PC-9 (cell line): ENCODE measurements at regions not wholly inside any gene's neighbourhood (a gene's known extent, or its start where the extent isn't known, plus 50 kb on each side); places are given as distances from the start of the nearest gene placed in this dataset.

ENCODE experiments used
- BruUV-seq: library from RNA; stranded (reverse); fragments of 400-500 nt; replicated peaks from 2 replicates; lab custom pipeline; 2021; lab: Mats Ljungman, UMichigan
- CTCF ChIA-PET: fragments of 300-600 bp; sonication (Branson Sonifier 250); formaldehyde crosslinking; loops from one replicate; lab custom pipeline; 2022; ENCODE audit warnings: antibody characterized with exemption; lab: Charles Lee
- POLR2A ChIA-PET: fragments of 300-600 bp; sonication (Branson Sonifier 250); formaldehyde crosslinking; loops from one replicate; lab custom pipeline; 2022; ENCODE audit warnings: antibody characterized with exemption; ENCODE audit not compliant: unreplicated experiment; lab: Charles Lee
- DNase-seq, 2 experiments: peaks; one replicate each; pipeline versions ENCODE4 v3.0.0 to v3.0.0-alpha.2; 2015 to 2022; ENCODE audit warnings: mixed read lengths in 1 of 2
- H2AFZ ChIP-seq: fragments of 200-600 bp; sonication (generic); 2 replicates; pipeline ENCODE4 v1.8.1; 2017; ENCODE audit warnings: antibody characterized with exemption
- H3F3A ChIP-seq: fragments of 200-600 bp; sonication (generic); 2 replicates; pipeline ENCODE4 v1.8.1; 2017; ENCODE audit warnings: antibody characterized with exemption, mild to moderate bottlenecking, low read depth; ENCODE audit not compliant: insufficient read depth
- H3K27ac ChIP-seq: fragments of 200-600 bp; sonication (generic); 2 replicates; pipeline ENCODE4 v1.6.1; 2016; ENCODE audit warnings: mixed run types
- H3K27me3 ChIP-seq: fragments of 200-600 bp; sonication (generic); 2 replicates; pipeline ENCODE4 v1.6.1; 2016; ENCODE audit warnings: low read depth, mixed run types; ENCODE audit not compliant: insufficient read depth
- H3K36me3 ChIP-seq: fragments of 200-600 bp; sonication (generic); 2 replicates; pipeline ENCODE4 v1.6.1; 2016; ENCODE audit warnings: low read depth, mixed run types
- H3K4me1 ChIP-seq: fragments of 200-600 bp; sonication (generic); replicated peaks from 2 replicates; pipeline ENCODE4 v1.6.1; 2016; ENCODE audit warnings: mixed run types; ENCODE audit not compliant: insufficient read depth
- H3K4me2 ChIP-seq: fragments of 200-600 bp; sonication (generic); 2 replicates; pipeline ENCODE4 v1.6.1; 2017; ENCODE audit warnings: mixed run types
- H3K4me3 ChIP-seq: fragments of 200-600 bp; sonication (generic); 2 replicates; pipeline ENCODE4 v1.6.1; 2016; ENCODE audit warnings: mixed run types
- H3K79me2 ChIP-seq: fragments of 200-600 bp; sonication (generic); 2 replicates; pipeline ENCODE4 v1.6.1; 2017; ENCODE audit warnings: low read depth, mixed run types
- H3K9me2 ChIP-seq: fragments of 200-600 bp; sonication (generic); 2 replicates; pipeline ENCODE4 v1.8.1; 2017; ENCODE audit warnings: mild to moderate bottlenecking; ENCODE audit not compliant: insufficient read depth
- H3K9me3 ChIP-seq: fragments of 200-600 bp; sonication (generic); 2 replicates; pipeline ENCODE4 v1.8.1; 2016; ENCODE audit warnings: low read depth; ENCODE audit not compliant: insufficient read depth
- H4K20me1 ChIP-seq: fragments of 200-600 bp; sonication (generic); 2 replicates; pipeline ENCODE4 v1.8.1; 2017; ENCODE audit not compliant: insufficient read depth
- EZH2 ChIP-seq: fragments of 200-600 bp; sonication (generic); IDR thresholded peaks from 2 replicates; pipeline ENCODE4 v1.8.0; 2017; ENCODE audit warnings: antibody characterized with exemption, low read depth
- intact Hi-C: fragments of 100-400 bp; cut with micrococcal nuclease; formaldehyde crosslinking; loops from one replicate; pipeline ENCODE4 v1.10.0; 2022; ENCODE audit not compliant: unreplicated experiment
- TF ChIP-seq, protein P1 (sequence below): fragments of 200-600 bp; sonication (generic); conservative IDR thresholded peaks from 2 replicates; pipeline ENCODE4 v1.6.1; 2017; ENCODE audit warnings: mixed run types, antibody characterized with exemption, mild to moderate bottlenecking, moderate library complexity

DNA sequence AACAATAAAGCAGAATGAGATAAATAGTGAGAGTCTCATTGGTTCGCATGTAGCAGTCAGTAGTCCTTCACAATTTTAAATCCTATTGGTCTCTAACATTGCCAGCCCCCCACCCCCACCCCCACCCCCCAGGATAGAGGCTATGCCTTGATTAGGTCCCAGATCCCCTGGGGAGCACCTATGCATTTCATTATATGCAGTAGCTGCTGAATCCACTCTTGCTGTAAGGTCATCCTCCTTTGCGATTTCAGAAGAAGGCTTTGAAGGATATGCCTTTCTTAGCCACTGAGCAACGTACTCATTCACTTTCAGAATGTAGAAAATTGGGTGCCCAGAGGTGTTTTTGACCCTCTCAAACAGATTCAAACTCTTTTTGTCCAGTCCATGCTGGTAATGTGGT lies 382.8 kb upstream of the GALNT5 start:
- intact Hi-C loops = no loop called here

GRCh38 chr2:156883804-156884203 lies 373.7 kb upstream of the GALNT5 start:
- H3K27me3 ChIP-seq = no peaks in the 10 kb centered on the region
- H3K27ac ChIP-seq = peak overlapping the region; percentile 74
- peak overlapping the region; percentile 10; the same call in 1 of the 2 replicates for H3K4me2 ChIP-seq
- no peaks in the 10 kb centered on the region for H4K20me1 ChIP-seq
- peaks cover 19% of the 10 kb centered on the region for H3F3A ChIP-seq
- peaks cover 19% of the 10 kb centered on the region for H3K4me1 ChIP-seq
- TF ChIP-seq, protein P1, sequence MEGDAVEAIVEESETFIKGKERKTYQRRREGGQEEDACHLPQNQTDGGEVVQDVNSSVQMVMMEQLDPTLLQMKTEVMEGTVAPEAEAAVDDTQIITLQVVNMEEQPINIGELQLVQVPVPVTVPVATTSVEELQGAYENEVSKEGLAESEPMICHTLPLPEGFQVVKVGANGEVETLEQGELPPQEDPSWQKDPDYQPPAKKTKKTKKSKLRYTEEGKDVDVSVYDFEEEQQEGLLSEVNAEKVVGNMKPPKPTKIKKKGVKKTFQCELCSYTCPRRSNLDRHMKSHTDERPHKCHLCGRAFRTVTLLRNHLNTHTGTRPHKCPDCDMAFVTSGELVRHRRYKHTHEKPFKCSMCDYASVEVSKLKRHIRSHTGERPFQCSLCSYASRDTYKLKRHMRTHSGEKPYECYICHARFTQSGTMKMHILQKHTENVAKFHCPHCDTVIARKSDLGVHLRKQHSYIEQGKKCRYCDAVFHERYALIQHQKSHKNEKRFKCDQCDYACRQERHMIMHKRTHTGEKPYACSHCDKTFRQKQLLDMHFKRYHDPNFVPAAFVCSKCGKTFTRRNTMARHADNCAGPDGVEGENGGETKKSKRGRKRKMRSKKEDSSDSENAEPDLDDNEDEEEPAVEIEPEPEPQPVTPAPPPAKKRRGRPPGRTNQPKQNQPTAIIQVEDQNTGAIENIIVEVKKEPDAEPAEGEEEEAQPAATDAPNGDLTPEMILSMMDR = no peak
- no peak for TF ChIP-seq EZH2
- no peaks in the 10 kb centered on the region; the same call in 1 of the 2 replicates for H3K9me3 ChIP-seq
- peak; percentile 26 to 79 for DNase-seq
- H3K4me3 ChIP-seq = no peak overlapping the region
- ChIA-PET CTCF (interaction anchor here (0.7 kb wide), 1 partner anchor 549 kb away, joined by 6 read pairs; no protein-coding TSS in a partner anchor), POLR2A (interaction anchor here (0.5 kb wide), 1 partner anchor 203 kb away, joined by 4 read pairs; no protein-coding TSS in a partner anchor)
- intact Hi-C loops = no loop called here
- H2AFZ ChIP-seq = no peak overlapping the region
- H3K79me2 ChIP-seq = no peaks in the 10 kb centered on the region
- no peaks in the 10 kb centered on the region for H3K36me3 ChIP-seq
- no peaks in the 10 kb centered on the region for H3K9me2 ChIP-seq
- BruUV-seq = no TSS peak

More for the DNA sequence above, 382.8 kb upstream of the GALNT5 start:
- no peaks in the 10 kb centered on the region for H3K9me2 ChIP-seq
- TF ChIP-seq, protein P1 = no peak
- no peak for TF ChIP-seq EZH2
- no peaks in the 10 kb centered on the region for H4K20me1 ChIP-seq
- H3K4me1 ChIP-seq = no peaks in the 10 kb centered on the region
- no peaks in the 10 kb centered on the region for H3K27me3 ChIP-seq
- H3K27ac ChIP-seq = no peak overlapping the region
- ChIA-PET CTCF (no interaction called here), POLR2A (no interaction called here)
- H3K36me3 ChIP-seq = no peaks in the 10 kb centered on the region
- H3K4me2 ChIP-seq = no peak overlapping the region
- H2AFZ ChIP-seq = no peak overlapping the region
- no peaks in the 10 kb centered on the region for H3K9me3 ChIP-seq
- no peak overlapping the region for H3K4me3 ChIP-seq
- H3K79me2 ChIP-seq = no peaks in the 10 kb centered on the region
- BruUV-seq = no TSS peak
- DNase-seq = no peak
- no peaks in the 10 kb centered on the region for H3F3A ChIP-seq

GRCh38 chr2:156884216-156884615 lies 373.3 kb upstream of the GALNT5 start:
- no peaks in the 10 kb centered on the region for H3K27me3 ChIP-seq
- intact Hi-C loops = no loop called here
- H3K4me3 ChIP-seq = no peak overlapping the region
- no peak overlapping the region for H2AFZ ChIP-seq
- TF ChIP-seq EZH2 = no peak
- TF ChIP-seq, protein P1 = no peak
- POLR2A ChIA-PET = no interaction called here
- peak in 1 of 2 experiments; percentile 49 for DNase-seq
- no peaks in the 10 kb centered on the region; the same call in 1 of the 2 replicates for H3K9me3 ChIP-seq
- no peaks in the 10 kb centered on the region for H3K79me2 ChIP-seq
- CTCF ChIA-PET = no interaction called here
- no TSS peak for BruUV-seq
- no peaks in the 10 kb centered on the region for H4K20me1 ChIP-seq
- H3F3A ChIP-seq = peaks cover 19% of the 10 kb centered on the region
- H3K4me1 ChIP-seq = peaks cover 19% of the 10 kb centered on the region
- H3K9me2 ChIP-seq = no peaks in the 10 kb centered on the region
- H3K4me2 ChIP-seq = peak overlapping the region; percentile 10; the same call in 1 of the 2 replicates
- H3K36me3 ChIP-seq = no peaks in the 10 kb centered on the region
- H3K27ac ChIP-seq = peak overlapping the region; percentile 74
